GM19238 (cell line): ENCODE measurements at regions not wholly inside any gene's neighbourhood (a gene's known extent, or its start where the extent isn't known, plus 50 kb on each side); places are given as distances from the start of the nearest gene placed in this dataset.
"Not testable (repeated sequence)": the region's sequence is repeated elsewhere in the genome, so short reads cannot be mapped to it uniquely, and the experiment has no call there.

Source experiments
- DNase-seq: peaks from one replicate; pipeline ENCODE4 v3.0.0; 2011; ENCODE audit warnings: low spot score; ENCODE audit not compliant: insufficient read length

- no peak for DNase-seq
These were observed 1509.2 kb upstream of the SEL1L start for GRCh38 chr14:83042858-83043257.

GRCh38 chr14:83044001-83044400 lies 1510.3 kb upstream of the SEL1L start:
- no peak for DNase-seq

DNA sequence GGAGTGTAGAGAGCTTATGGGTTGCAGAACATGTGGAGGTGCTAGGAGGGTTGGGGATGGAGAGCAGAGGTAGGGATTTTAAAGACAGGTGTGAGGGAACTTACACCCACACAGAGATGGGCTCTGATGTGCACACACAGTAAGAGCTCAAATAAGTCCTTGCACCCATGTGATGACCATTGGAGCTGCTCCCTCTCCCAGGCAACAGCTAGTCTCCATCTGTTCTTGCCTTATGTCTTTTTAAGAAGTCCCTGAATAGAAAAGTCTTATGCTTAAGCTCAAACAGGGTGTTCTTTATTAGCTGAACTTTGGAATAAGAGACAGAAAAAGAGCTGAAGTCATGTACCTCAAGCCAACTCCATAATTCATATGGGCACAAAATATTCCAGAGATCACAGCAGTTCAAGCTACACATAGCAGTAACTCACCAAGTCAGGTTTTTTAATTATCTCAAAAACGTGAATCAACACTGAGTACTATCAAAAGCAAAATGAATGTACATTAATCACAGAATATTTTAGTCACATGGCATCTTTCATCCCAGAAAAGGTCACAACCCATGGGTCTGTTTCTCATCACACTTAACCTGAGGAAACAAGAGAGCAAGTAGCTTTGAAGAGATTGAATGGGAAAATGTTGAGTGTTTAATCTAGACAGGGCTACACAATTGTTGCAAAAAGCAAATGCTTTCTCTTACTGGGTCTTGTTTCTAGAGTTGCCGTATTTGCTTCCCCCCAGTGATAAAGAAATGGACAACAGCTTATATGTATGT lies 1513.6 kb upstream of the SEL1L start:
- no peak for DNase-seq

- DNase-seq = no peak
These were observed 1519.5 kb upstream of the SEL1L start for GRCh38 chr14:83053022-83053710.

GRCh38 chr14:83058068-83058467 lies 1524.4 kb upstream of the SEL1L start:
- no peak for DNase-seq

DNA sequence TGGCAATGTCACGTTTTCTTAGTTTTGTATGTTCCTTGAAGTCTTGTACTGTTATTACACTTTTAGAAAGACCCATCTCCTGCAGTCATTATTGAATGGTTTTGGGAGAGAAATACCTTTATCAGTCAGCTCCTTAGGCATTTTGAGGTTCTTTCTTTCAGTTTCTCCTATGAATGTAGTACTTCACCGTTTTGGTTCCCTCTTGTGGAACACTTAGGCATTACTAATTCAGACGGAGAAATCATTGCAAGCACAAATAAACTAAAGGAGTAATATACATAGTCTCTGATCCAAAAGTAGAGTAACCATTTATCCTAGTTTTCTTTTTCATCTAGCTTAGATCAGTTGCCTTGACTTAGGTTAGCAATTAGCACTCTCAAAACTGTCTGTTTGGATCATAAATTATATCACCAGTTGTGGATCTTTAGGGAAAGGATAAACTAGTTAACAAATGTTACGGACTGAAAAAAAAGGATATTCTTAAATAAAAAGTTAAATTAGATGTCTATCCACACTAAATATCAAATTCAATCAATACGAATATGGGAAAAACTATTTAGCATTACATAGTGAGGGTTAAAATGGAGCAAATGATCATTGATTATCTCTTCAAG lies 1538.3 kb upstream of the SEL1L start:
- DNase-seq = no peak

DNA sequence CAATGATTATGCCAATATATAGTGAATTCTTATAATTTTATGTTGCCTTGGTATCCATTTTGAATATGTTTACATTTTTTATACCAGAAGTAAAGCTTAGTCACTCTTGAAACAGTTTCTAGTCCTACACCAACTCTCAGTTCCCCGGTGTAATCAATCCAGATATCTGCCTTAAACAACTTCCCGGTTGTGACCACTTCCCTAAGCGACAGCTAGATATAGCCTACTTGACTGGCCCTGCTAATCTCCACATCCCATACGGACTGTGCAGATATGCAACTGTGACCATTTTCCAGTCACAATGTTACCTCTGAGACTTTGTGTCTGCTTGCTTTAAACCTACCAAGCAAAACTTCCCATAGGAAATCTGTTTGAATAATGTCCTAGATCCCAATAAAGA lies 1551.5 kb upstream of the SEL1L start:
- no peak for DNase-seq

DNA sequence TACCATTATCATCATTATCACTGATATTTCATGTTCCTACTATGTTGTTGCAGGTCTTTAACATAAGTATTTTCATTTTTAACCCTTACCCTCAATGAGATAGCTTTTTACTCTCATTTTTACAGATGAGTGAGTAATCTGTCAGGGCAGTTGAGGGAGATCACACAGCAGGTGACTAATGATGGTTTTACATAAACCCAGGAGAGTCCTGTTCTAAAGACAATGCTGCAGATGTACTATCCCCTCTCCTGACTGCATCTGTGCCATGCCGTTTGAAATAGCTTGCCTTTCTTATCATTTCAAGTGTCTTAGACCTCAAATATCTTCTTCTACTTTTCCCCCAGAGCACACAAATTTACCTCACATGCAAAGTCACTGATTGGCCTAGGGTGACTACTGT lies 1552.1 kb upstream of the SEL1L start:
- no peak for DNase-seq

DNA sequence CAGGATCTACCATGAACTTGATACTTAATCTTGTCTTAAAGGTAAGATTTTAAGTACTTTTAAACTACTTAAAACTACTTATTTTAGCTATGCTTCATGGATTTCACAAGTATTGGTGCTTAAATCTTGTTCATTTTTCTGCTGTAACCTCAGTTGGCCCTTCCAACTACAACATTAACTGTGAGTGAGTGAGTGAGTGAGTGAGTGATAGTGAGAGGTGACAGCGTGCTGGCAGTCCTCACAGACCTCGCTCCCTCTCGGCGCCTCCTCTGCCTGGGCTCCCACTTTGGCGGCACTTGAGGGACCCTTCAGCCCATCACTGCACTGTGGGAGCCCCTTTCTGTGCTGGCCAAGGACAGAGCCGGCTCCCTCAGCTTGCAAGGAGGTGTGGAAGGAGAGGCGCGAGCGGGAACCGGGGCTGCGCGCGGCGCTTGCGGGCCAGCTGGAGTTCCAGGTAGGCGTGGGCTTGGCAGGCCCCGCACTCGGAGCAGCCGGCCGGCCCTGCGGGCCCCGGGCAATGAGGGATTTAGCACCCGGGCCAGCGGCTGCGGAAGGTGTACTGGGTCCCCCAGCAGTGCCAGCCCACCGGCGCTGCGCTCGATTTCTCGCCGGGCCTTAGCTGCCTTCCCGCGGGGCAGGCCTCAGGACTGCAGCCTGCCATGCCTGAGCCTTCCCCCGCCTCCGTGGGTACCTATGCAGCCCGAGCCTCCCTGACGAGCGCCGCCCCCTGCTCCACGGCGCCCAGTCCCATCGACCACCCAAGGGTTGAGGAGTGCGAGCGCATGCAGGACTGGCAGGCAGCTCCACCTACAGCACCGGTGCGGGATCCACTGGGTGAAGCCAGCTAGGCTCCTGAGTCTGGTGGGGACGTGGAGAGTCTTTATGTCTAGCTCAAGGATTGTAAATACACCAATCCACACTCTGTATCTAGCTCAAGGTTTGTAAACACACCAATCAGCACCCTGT lies 1558.6 kb upstream of the SEL1L start:
- not testable (repeated sequence) for DNase-seq

DNA sequence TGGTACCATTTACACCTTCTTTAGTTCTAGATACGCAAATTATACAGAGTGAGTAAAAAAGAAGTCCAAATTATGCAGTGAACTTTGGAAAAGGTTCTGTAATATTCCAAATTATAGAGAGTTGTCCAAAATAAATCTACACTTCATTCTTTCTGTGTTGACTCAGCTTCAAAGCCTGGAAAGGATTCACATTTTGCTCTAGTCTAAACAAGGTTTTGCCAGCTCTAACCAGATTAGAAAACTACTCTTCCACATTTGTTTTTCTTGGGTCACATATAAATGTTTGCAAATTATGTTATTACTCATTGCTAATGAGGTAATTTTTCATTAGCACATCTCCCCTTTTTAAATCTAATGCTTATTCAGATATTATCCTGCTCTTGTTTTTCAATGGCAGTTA lies 1562.4 kb upstream of the SEL1L start:
- DNase-seq = no peak

DNA sequence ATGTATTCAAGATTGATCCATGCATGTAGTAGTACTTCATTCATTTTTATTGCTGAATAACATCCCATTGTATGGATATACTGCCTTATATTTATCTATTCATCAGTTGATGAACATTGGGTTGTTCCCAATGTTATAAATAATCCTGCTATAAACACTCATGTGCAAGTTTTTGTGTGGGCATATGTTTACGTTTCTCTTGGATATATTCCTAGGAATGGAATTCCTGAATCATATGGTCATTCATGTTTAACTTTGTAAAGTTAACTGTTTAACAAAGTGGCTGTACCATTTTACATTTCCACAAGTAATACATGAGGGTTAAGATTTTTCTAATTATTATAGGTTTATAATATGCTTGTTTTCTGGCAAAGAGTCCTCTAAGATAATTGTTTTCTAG lies 1568.2 kb upstream of the SEL1L start:
- DNase-seq = no peak

DNA sequence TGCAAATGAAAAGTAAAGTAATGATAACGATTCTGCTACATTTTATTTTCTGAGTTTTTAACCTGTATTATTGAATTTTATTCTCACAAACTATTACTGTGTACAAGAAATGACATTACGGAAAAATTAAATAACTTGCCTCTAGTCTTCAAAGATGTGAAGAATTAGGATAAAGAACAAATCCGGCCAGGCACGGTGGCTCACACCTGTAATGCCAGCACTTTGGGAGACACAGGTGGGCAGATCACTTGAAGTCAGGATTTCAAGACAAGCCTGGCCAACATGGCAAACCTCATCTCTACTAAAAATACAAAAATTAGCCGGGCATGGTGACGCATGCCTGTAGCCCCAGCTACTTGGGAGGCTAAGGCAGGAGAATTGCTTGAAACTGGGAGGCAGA lies 1584.4 kb upstream of the SEL1L start:
- DNase-seq = no peak

GRCh38 chr14:83120187-83120586 lies 1586.5 kb upstream of the SEL1L start:
- no peak for DNase-seq

GRCh38 chr14:83126076-83126475 lies 1592.4 kb upstream of the SEL1L start:
- DNase-seq = no peak

GRCh38 chr14:83128783-83129182 lies 1595.1 kb upstream of the SEL1L start:
- no peak for DNase-seq

- DNase-seq = no peak
These were observed 1595.8 kb upstream of the SEL1L start for GRCh38 chr14:83129496-83129895.

DNA sequence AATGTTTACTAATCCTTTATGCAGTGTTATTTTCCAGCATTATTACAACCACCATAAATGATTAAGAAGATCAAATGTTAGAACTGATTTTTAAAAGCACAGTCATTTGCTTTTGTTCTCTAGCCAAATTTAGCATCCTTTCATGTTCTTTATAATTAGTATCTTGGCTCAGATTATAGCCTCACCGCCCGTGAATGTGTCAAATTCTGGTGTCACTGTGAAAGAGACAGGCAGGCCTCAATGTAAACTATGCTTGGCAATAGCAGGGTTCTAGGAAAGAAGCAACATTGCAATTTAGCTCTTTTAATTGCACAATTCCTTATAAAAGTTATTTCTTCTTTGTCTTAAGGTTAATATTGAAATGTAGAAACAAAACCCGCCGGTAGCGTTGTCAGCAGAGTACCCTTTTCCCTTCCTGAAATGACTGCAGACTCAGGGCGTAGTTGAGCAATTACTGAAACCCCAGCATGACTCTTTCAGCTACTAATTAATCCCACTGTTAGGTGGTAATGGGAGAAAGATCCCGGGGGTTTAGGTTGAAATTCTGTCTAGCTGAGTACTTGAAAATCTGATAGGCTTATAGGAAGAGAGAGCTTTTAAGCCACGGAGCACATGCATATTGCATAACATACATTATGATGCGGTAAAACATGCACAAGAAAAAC lies 1600.5 kb upstream of the SEL1L start:
- DNase-seq = no peak

DNA sequence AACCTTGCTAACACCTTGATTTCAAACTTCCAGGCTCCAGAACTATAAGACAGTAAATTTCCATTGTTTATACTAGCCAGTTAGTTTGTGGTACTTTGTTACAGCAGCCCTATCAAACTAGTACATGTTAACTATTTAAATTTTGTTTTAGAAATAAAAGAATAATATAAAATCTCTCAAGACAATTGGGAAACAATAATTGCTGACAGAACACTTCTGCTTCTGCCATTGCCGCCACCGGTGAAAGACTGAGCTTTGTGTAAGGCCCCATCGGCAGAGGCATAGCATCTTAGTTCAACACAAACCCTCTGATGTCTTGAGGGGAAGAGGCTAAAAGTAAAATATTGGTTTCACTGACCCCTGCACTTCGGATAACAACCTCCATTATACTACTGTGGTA lies 1607.1 kb upstream of the SEL1L start:
- no peak for DNase-seq

DNA sequence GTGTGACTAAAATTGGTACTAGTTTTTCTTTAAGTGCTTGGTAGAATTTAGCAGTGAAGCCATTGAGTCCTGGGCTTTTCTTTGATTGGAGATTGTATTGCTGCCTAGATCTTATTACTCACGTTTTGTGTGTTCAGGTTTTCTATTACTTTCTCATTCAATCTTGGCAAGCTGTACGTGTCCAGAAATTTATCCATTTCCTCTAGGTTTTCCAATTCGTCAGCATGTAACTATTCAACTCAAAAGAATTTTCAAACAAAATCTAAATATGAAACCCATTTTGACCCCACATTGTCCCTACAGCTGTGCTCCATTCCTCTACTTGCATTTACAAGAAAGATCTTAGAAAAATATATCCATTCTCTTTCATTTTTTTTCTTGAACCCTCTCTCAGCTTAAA lies 1613.4 kb upstream of the SEL1L start:
- no peak for DNase-seq

DNA sequence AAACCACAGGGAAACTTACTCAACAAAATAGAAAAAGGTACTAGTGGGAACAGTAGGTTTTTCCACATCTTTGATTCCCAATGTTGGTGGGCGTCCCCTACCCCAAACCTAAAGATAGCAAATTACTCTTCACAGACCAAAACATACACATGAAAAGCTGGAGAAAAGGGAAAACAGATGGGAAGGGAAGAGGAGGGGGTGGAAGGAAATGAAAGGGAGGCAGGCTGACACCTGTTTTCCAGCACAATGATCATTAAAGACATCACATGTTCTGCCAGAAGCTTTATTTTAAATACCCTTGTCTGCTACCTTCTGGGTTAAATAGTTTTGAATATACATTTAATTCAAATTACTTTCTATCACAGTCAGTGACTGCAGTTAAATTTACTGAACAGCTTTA lies 1617.9 kb upstream of the SEL1L start:
- no peak for DNase-seq

GRCh38 chr14:83153081-83153480 lies 1619.4 kb upstream of the SEL1L start:
- DNase-seq = no peak
